PFSK-1 (cell line): ENCODE measurements at regions not wholly inside any gene's neighbourhood (a gene's known extent, or its start where the extent isn't known, plus 50 kb on each side); places are given as distances from the start of the nearest gene placed in this dataset.

ENCODE experiments used
- FOXP2 ChIP-seq: optimal IDR thresholded peaks from 2 replicates; pipeline ENCODE3; 2011; ENCODE audit warnings: borderline replicate concordance, control low read depth, inconsistent platforms; ENCODE audit not compliant: insufficient read depth; ENCODE audit errors: extremely low read length, extremely low read depth
- POLR2AphosphoS5 ChIP-seq: IDR thresholded peaks from 2 replicates; pipeline ENCODE4 v1.6.1; 2012; ENCODE audit warnings: low read depth, mild to moderate bottlenecking, control low read depth, low read length, moderate library complexity
- TAF1 ChIP-seq: IDR thresholded peaks from 2 replicates; pipeline ENCODE4 v1.6.1; 2012; ENCODE audit warnings: low read length, control low read depth, borderline replicate concordance; ENCODE audit not compliant: insufficient read depth

DNA sequence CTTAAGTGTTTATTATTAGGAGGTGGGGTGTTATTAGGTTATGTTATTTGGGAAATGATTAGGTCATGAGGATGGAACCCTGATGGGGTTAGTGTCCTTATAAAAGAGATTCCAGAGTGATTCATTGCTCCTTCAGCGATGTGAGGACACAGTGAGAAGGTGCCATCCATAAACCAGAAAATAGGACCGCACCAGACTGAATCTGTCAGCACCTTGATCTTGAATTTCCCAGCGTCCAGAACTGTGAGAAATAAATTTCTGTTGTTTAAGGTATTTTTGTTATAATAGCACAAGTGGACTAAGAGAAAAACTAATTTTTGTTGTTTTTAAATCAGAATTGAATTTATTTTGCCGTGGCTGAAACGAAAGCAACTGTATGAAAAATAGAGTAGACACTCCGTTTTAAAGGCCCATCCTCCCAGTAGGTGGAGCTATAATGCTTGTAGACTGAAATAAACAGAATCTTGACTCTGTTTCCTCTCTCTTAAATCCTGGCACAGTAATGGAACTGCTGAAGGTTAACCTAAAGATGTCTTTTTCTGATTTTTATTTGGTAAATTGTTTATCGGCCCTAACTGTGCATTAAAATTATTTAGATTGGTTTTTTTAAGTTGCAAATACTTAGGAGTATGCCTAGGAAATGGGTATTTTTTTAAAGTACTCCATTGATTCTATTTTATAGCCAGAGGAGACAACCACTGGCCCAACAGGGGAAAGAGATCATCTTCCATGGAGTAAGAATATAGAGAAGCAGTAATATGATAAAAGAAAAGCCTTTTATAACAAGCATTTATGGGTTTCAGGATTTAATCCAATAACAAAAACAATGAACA lies 133.2 kb upstream of the ADAMTS3 start:
- TF ChIP-seq TAF1 (no peak), POLR2AphosphoS5 (no peak), FOXP2 (no peak)
